Activated CD4-positive, alpha-beta T cell treated with anti-CD3 and anti-CD28 coated beads for 36 hours (primary cell): ENCODE measurements at regions not wholly inside any gene's neighbourhood (a gene's known extent, or its start where the extent isn't known, plus 50 kb on each side); places are given as distances from the start of the nearest gene placed in this dataset.
"Not testable (repeated sequence)": the region's sequence is repeated elsewhere in the genome, so short reads cannot be mapped to it uniquely, and the experiment has no call there.

Source experiments
- ATAC-seq: fragments of 200-7000 bp; cut with Tn5 transposase; one replicate; pipeline ENCODE4 v1.10.0; 2021; ENCODE audit warnings: mild to moderate bottlenecking, moderate library complexity
- CTCF ChIA-PET: fragments of 350-600 bp; sonication (Branson Sonifier 250); formaldehyde crosslinking; loops from one replicate; lab custom pipeline; 2021; ENCODE audit warnings: antibody characterized with exemption; lab: Charles Lee
- POLR2A ChIA-PET: fragments of 350-600 bp; sonication (Branson Sonifier 250); formaldehyde crosslinking; loops from one replicate; lab custom pipeline; 2021; ENCODE audit warnings: antibody characterized with exemption, inconsistent platforms; lab: Charles Lee
- DNase-seq: peaks from one replicate; pipeline ENCODE4 v3.0.0-alpha.2; 2020
- H3K27ac Mint-ChIP-seq: one replicate; pipeline ENCODE4 v1.8.0; 2021; ENCODE audit warnings: mixed read lengths
- H3K27me3 Mint-ChIP-seq: one replicate; pipeline ENCODE4 v1.8.0; 2021; ENCODE audit warnings: mixed read lengths
- H3K36me3 Mint-ChIP-seq: one replicate; pipeline ENCODE4 v1.8.0; 2021; ENCODE audit warnings: low read depth, mixed read lengths
- H3K4me1 Mint-ChIP-seq: one replicate; pipeline ENCODE4 v1.8.0; 2021; ENCODE audit warnings: mixed read lengths
- H3K4me3 Mint-ChIP-seq: one replicate; pipeline ENCODE4 v1.8.0; 2021; ENCODE audit warnings: mild to moderate bottlenecking, moderate library complexity, mixed read lengths
- H3K9me3 Mint-ChIP-seq: one replicate; pipeline ENCODE4 v1.8.0; 2021; ENCODE audit warnings: low read depth, mixed read lengths
- intact Hi-C, 2 experiments: fragments of 100-400 bp; cut with DNase I in 1 of 2; cut with micrococcal nuclease in 1 of 2; formaldehyde crosslinking; loops; one replicate each; pipeline versions ENCODE4 v1.14.2 to v1.15.1; 2022 to 2024; cut with DNase I, micrococcal nuclease

DNA sequence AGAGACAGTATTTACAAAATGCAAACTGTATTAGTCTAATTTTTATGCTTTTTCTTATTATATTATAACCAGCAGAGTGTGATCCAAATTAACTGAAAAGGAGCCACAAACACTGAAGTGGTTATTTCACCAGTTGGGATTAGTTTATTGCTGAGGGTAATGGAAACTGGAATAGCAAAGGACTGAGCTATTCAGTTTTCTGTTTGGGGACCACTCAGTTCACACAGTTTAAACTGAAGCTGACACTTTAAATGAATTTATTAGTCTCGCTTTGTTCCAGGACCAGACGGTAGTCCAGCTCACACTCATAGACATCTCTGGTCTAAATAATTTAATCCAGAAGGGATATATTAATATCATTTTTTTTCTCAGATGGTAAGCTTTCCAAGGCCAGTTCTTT is 410.7 kb downstream of the LTN1 start:
- peaks cover 10% of the 10 kb centered on the region for H3K36me3 Mint-ChIP-seq
- H3K4me3 Mint-ChIP-seq: no peak overlapping the region
- CTCF ChIA-PET: interaction anchor here (0.8 to 3.3 kb wide), 3 partner anchors 9 to 163 kb away, joined by 3 to 12 read pairs (median 3); no protein-coding TSS in a partner anchor
- POLR2A ChIA-PET: no interaction called here
- H3K9me3 Mint-ChIP-seq: peaks cover 2% of the 10 kb centered on the region
- no peak overlapping the region for H3K27ac Mint-ChIP-seq
- H3K4me1 Mint-ChIP-seq: no peaks in the 10 kb centered on the region
- intact Hi-C loops: no loop called here
- ATAC-seq: no peak
- no peak for DNase-seq
- no peaks in the 10 kb centered on the region for H3K27me3 Mint-ChIP-seq

DNA sequence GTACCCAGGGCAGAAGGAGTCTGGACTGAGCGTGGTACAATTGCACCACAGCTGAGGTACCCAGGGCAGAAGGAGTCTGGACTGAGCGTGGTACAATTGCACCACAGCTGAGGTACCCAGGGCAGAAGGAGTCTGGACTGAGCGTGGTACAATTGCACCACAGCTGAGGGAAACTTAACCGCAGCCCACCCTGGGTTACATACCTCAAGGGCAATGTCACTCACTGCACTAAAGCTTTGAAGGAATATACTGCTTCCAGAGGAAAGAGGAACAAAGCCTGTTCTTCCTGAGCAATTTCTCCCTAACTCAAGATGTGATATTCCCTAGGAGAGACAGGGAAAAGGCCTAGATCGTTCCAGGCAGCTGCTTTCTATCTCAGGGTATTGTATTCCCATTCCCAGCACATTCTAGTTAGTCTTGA is 411.4 kb downstream of the LTN1 start:
- POLR2A ChIA-PET, ATAC-seq, intact Hi-C loops, H3K27ac Mint-ChIP-seq, H3K9me3 Mint-ChIP-seq, H3K4me1 Mint-ChIP-seq, H3K4me3 Mint-ChIP-seq, H3K27me3 Mint-ChIP-seq, DNase-seq: not testable (repeated sequence)
- CTCF ChIA-PET: interaction anchor here (0.6 to 3.3 kb wide), 2 partner anchors 164 to 1198 kb away, joined by 5 to 12 read pairs; no protein-coding TSS in a partner anchor
- H3K36me3 Mint-ChIP-seq: peaks cover 12% of the 10 kb centered on the region

DNA sequence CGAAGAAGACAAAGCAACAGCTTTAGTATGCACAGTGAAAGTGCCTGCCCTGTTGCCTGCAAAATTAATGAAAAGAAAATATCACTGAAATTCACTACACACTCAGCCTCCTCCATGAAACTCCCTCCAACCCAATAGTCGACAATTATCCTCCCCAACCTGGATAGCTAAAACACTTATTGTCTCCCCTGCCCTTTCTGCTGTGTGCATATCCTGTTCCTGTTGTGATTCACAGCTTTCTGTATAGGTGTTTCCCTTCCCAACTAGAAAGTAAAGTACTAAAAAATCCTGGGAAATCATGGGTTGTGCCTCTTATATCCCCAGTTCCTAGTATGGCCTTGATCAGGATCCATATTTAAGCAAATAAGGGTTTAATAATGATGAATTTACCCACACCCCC is 412.1 kb downstream of the LTN1 start:
- no peaks in the 10 kb centered on the region for H3K27me3 Mint-ChIP-seq
- H3K4me3 Mint-ChIP-seq: no peak overlapping the region
- ATAC-seq (no peak), DNase-seq (no peak)
- ChIA-PET CTCF (interaction anchor here (3.3 kb wide), 1 partner anchor 164 kb away, joined by 12 read pairs; no protein-coding TSS in a partner anchor), POLR2A (no interaction called here)
- intact Hi-C loops: no loop called here
- no peak overlapping the region for H3K27ac Mint-ChIP-seq
- H3K9me3 Mint-ChIP-seq: peaks cover 2% of the 10 kb centered on the region
- no peaks in the 10 kb centered on the region for H3K4me1 Mint-ChIP-seq
- peaks cover 17% of the 10 kb centered on the region for H3K36me3 Mint-ChIP-seq

DNA sequence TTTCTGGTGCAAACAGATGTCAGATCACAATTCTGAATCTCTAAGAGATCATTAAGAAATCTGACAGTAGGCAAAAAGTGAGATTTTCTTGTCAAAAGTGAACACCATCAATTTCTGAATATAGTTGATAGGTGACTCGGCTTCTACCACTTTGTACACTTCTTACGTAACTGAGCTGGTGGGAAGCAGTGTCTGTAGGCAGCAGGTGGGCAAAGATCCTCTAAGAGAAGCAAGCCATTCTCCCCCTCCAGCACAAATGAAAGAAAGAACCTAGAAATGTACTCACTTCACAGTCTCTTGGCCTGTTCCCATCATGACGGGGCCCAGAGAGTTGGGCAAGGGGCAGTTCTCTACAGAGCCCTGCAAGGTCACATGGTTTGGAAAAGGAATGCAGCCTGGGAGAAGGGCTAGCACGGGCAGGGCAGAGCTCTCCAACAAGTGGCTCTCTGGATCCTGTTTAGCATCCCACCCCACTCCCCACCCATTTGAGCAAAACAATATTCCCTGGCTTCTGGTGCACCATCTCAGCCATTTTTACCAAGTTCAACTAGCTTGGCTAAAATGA is 412.6 kb downstream of the LTN1 start:
- CTCF ChIA-PET: interaction anchor here (3.3 kb wide), 1 partner anchor 165 kb away, joined by 12 read pairs; no protein-coding TSS in a partner anchor
- POLR2A ChIA-PET: no interaction called here
- H3K27me3 Mint-ChIP-seq: no peaks in the 10 kb centered on the region

DNA sequence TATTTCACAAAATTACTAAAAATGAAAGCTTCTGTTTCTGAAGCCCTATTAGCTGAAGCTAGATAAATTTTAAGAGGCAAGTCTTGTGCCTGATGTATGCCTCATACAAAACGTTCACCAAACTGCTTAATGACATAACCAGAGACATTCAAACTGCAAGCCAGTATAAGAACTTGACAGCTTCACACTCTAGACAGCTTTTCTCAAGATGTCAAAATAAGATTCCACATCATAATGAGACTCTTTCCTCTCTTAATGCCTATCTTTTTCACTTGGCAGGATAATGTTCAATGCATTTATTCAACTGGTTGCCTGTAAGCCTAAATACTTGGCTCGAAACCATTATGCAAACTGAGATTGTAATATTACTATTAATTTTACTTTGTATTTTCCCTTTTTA is 424.0 kb downstream of the LTN1 start:
- H3K4me1 Mint-ChIP-seq: no peaks in the 10 kb centered on the region
- ATAC-seq: no peak
- CTCF ChIA-PET: no interaction called here

More for the DNA sequence above, 412.6 kb downstream of the LTN1 start:
- ATAC-seq (no peak), DNase-seq (no peak)
- Mint-ChIP-seq H3K27ac (no peak overlapping the region), H3K4me1 (no peaks in the 10 kb centered on the region), H3K4me3 (no peak overlapping the region), H3K9me3 (no peaks in the 10 kb centered on the region), H3K36me3 (peaks cover 20% of the 10 kb centered on the region)
- intact Hi-C loops: no loop called here

DNA sequence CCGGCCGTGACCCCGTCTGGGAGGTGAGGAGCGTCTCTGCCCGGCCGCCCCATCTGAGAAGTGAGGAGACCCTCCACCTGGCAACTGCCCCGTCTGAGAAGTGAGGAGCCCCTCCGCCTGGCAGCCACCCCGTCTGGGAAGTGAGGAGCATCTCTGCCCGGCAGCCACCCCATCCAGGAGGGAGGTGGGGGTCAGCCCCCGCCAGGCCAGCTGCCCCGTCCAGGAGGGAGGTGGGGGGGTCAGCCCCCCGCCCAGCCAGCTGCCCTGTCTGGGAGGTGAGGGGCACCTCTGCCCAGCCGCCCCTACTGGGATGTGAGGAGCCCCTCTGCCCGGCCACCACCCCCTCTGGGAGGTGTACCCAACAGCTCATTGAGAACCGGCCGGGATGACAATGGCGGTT is 428.7 kb downstream of the LTN1 start:
- peaks cover 16% of the 10 kb centered on the region for H3K4me1 Mint-ChIP-seq
- H3K36me3 Mint-ChIP-seq, H3K9me3 Mint-ChIP-seq, DNase-seq, H3K27ac Mint-ChIP-seq, CTCF ChIA-PET, H3K4me3 Mint-ChIP-seq, ATAC-seq, intact Hi-C loops, POLR2A ChIA-PET, H3K27me3 Mint-ChIP-seq: not testable (repeated sequence)

More for the DNA sequence above, 424.0 kb downstream of the LTN1 start:
- intact Hi-C loops: no loop called here
- Mint-ChIP-seq H3K4me3 (no peak overlapping the region), H3K36me3 (no peaks in the 10 kb centered on the region), H3K9me3 (no peaks in the 10 kb centered on the region), H3K27ac (no peak overlapping the region), H3K27me3 (no peaks in the 10 kb centered on the region)
- POLR2A ChIA-PET: no interaction called here
- DNase-seq: no peak

DNA sequence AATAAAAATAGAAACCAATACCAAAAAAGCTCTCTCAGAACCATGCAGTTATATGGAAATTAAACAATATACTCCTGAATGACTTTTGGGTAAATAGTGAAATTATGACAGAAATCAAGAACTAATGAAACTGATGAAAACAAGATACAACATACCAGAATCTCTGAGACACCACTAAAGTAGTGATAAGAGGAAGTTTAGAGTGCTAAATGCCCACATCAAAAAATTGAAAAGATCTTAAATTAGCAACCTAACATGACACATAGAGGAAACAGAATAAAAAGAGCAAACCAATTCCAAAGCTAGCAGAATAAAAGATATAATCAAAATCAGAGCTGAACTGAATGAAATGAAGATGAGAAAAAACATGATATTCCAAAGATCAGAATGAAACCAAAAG is 430.9 kb downstream of the LTN1 start:
- POLR2A ChIA-PET: no interaction called here
- intact Hi-C loops: no loop called here
- DNase-seq: no peak

DNA sequence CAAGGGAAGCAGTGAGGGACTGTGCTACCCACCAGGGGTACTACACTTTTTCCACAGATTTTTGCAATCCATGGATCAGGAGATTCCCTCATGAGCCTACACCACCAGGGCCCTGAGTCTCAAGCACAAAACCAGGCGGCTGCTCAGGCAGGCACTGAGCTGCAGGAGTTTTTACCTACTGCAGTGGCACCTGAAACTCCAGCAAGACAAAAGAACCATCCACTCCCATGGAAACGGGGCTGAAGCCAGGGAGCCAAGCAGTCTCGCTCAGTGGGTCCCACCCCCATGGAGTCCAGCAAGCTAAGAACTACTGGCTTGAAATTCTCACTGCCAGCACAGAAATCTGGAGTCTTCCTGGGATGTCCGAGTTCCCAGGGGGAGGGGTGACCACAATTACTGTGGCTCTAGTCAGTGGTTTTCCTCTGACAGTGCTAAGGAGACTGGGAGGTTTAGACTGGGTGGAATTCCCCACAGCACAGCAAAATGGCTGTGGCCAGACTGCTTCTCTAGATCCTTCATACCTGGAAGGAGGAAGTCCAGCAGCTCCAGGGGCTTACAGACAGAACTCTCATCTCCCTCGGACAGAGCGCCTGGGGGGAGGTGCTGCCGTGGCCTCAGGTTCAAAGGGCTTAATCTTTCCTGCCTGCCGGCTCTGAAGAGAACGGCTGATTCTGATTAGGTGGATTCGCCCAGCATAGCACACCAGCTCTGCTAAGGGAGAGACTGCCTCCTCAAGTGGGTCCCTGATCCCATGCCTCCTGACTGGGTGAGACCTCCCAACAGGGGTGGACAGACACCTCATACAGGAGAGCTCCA is 437.8 kb downstream of the LTN1 start:
- ATAC-seq (no peak), DNase-seq (no peak)
- Mint-ChIP-seq H3K4me1 (no peaks in the 10 kb centered on the region), H3K9me3 (peaks cover 2% of the 10 kb centered on the region), H3K4me3 (no peak overlapping the region), H3K36me3 (peaks cover 1% of the 10 kb centered on the region), H3K27me3 (no peaks in the 10 kb centered on the region), H3K27ac (no peak overlapping the region)
- intact Hi-C loops: no loop called here
- CTCF ChIA-PET: no interaction called here
- POLR2A ChIA-PET: no interaction called here

More for the DNA sequence above, 430.9 kb downstream of the LTN1 start:
- peaks cover 5% of the 10 kb centered on the region for H3K9me3 Mint-ChIP-seq
- H3K36me3 Mint-ChIP-seq: no peaks in the 10 kb centered on the region
- H3K4me3 Mint-ChIP-seq: no peak overlapping the region
- no peak for ATAC-seq
- no peaks in the 10 kb centered on the region for H3K27me3 Mint-ChIP-seq
- peaks cover 16% of the 10 kb centered on the region for H3K4me1 Mint-ChIP-seq
- no peak overlapping the region for H3K27ac Mint-ChIP-seq
- CTCF ChIA-PET: no interaction called here

DNA sequence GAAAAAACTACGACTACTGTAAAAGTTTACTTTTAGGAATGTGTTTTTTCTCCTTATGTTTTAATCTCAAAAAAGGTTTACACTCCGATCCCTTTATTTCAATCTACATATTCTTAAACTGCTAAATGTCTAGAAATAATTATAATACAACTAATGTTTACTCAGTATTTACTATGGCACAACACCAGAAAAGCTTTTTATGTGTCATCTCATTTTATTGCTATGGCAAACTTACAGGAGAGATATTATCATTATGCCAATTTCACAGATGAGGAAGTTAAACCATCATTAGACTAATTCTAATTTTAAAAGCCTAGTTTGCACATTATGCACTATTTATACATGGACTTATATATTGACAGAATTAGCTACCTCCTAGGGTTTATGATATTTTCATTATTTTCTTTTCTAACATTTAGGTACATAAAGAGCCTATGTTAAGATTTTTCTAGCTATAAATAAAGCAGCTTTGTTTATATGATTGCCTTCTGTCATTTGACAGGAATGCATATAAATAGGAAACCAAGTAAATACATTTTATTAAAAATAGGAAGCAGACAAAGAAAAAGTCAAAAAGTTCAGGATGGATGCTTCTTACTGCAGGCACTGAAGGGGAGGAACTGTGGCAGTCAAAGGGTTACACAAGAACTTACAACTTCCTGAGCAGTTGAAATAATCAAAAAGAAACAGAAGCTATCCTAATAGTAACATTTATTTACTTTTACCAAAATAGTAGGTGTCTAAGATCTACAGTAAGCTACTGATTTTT is 442.4 kb downstream of the LTN1 start:
- Mint-ChIP-seq H3K9me3 (no peaks in the 10 kb centered on the region), H3K4me1 (no peaks in the 10 kb centered on the region), H3K4me3 (no peak overlapping the region), H3K36me3 (no peaks in the 10 kb centered on the region), H3K27ac (no peak overlapping the region), H3K27me3 (no peaks in the 10 kb centered on the region)
- POLR2A ChIA-PET: no interaction called here
- ATAC-seq: no peak
- DNase-seq: no peak
- CTCF ChIA-PET: no interaction called here
- intact Hi-C loops: no loop called here

DNA sequence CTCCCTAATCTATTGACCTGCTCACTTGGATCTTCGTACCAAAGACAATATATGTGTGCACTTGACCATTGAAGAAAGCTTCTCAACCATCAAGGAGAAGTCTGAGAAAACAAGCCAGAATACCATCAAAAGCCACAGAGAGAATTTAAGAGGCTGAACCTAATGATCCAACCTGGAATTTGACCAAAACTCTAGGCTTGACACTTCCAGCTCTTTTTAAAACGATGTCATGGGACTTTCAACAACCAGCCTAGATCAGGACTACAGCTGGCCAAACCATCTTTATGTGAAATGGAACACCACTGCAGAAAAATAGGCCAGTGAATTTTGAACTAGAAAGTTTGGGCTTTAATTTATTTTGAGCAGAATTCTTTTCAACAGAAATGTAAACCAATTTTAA is 444.4 kb downstream of the LTN1 start:
- ChIA-PET CTCF (interaction anchor here (0.7 kb wide), 1 partner anchor 215 kb away, joined by 3 read pairs; no protein-coding TSS in a partner anchor), POLR2A (no interaction called here)
- intact Hi-C loops: no loop called here
- no peaks in the 10 kb centered on the region for H3K9me3 Mint-ChIP-seq
- H3K36me3 Mint-ChIP-seq: no peaks in the 10 kb centered on the region
- no peaks in the 10 kb centered on the region for H3K4me1 Mint-ChIP-seq
- no peak for ATAC-seq
- no peak for DNase-seq
- H3K27me3 Mint-ChIP-seq: no peaks in the 10 kb centered on the region
- H3K4me3 Mint-ChIP-seq: no peak overlapping the region
- no peak overlapping the region for H3K27ac Mint-ChIP-seq

DNA sequence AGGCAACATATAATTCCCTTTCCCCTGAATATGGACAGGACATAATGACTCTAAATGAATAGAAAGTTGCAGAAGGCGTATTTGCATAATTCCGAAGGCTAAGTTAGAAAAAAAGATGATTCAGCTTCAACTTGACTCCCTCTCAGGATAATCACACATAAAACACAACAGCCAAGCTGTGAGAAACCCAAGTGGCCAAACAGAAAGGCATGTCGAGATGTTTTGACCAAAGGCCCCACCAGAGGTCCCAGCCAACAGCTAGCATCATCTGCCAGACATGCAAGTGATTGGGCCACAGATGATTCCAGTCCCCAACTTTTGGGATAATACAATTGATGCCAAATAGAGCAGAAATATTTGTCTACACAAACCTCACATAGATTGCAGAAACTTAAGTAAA is 444.9 kb downstream of the LTN1 start:
- ChIA-PET CTCF (interaction anchor here (0.7 kb wide), 1 partner anchor 216 kb away, joined by 3 read pairs; no protein-coding TSS in a partner anchor), POLR2A (no interaction called here)
- H3K9me3 Mint-ChIP-seq: no peaks in the 10 kb centered on the region
- no peaks in the 10 kb centered on the region for H3K36me3 Mint-ChIP-seq
- no peaks in the 10 kb centered on the region for H3K4me1 Mint-ChIP-seq
- DNase-seq: no peak
- intact Hi-C loops: no loop called here
- no peak overlapping the region for H3K27ac Mint-ChIP-seq
- ATAC-seq: no peak
- H3K27me3 Mint-ChIP-seq: no peaks in the 10 kb centered on the region
- no peak overlapping the region for H3K4me3 Mint-ChIP-seq
